ENCODE measurements at regions not wholly inside any gene's neighbourhood (a gene's known extent, or its start where the extent isn't known, plus 50 kb on each side); places are given as distances from the start of the nearest gene placed in this dataset.

GRCh38 chr3:102687851-102688555 is 253.2 kb downstream of the ZPLD1 start:
- Mint-ChIP-seq H3K36me3 (ENCODE audit: low read depth) (no peaks in the 10 kb centered on the region), H3K9me3 (no peaks in the 10 kb centered on the region), H3K4me3 (no peak overlapping the region), H3K27me3 (peaks cover 14% of the 10 kb centered on the region), H3K4me1 (ENCODE audit: low read depth) (no peaks in the 10 kb centered on the region), H3K27ac (no peak overlapping the region)
- no peak overlapping the region for H3K27ac ChIP-seq (ENCODE audit: low read depth in 1 of 2, low read length in 2 of 2)
- no peak overlapping the region for H3K4me3 ChIP-seq (ENCODE audit: low read length)
- no peaks in the 10 kb centered on the region for H3K9me3 ChIP-seq (ENCODE audit: control insufficient read depth in 1 of 2, insufficient read depth in 1 of 2, low read length in 2 of 2)
- ATAC-seq (ENCODE audit: poor library complexity) (no peak), DNase-seq (no peak)
- POLR2A ChIA-PET, result no interaction called here
- H3K27me3 ChIP-seq (ENCODE audit: control insufficient read depth in 1 of 2, insufficient read depth in 2 of 2, low read length in 2 of 2), result no peaks in the 10 kb centered on the region
- H3K4me1 ChIP-seq (ENCODE audit: insufficient read depth, low read length), result no peaks in the 10 kb centered on the region
- CTCF ChIA-PET, result no interaction called here
- intact Hi-C loops (cut with DNase I, micrococcal nuclease), result no loop called here
- no peak for TF ChIP-seq CTCF (IDR thresholded peaks at IDR 0.05)
- H3K36me3 ChIP-seq (ENCODE audit: insufficient read depth, low read length), result no peaks in the 10 kb centered on the region

GRCh38 chr3:102688556-102688930 is 253.7 kb downstream of the ZPLD1 start:
- no peak for TF ChIP-seq CTCF (IDR thresholded peaks at IDR 0.05)
- no peaks in the 10 kb centered on the region for H3K4me1 ChIP-seq (ENCODE audit: insufficient read depth, low read length)
- no peak overlapping the region for H3K27ac ChIP-seq (ENCODE audit: low read depth in 1 of 2, low read length in 2 of 2)
- H3K36me3 Mint-ChIP-seq (ENCODE audit: low read depth), result no peaks in the 10 kb centered on the region
- H3K9me3 Mint-ChIP-seq, result no peaks in the 10 kb centered on the region
- H3K4me1 Mint-ChIP-seq (ENCODE audit: low read depth), result no peaks in the 10 kb centered on the region
- no peaks in the 10 kb centered on the region for H3K9me3 ChIP-seq (ENCODE audit: control insufficient read depth in 1 of 2, insufficient read depth in 1 of 2, low read length in 2 of 2)
- ATAC-seq (ENCODE audit: poor library complexity) (no peak), DNase-seq (no peak)
- H3K4me3 ChIP-seq (ENCODE audit: low read length), result no peak overlapping the region
- H3K27me3 ChIP-seq (ENCODE audit: control insufficient read depth in 1 of 2, insufficient read depth in 2 of 2, low read length in 2 of 2), result no peaks in the 10 kb centered on the region
- no peak overlapping the region for H3K27ac Mint-ChIP-seq
- peaks cover 14% of the 10 kb centered on the region for H3K27me3 Mint-ChIP-seq
- intact Hi-C loops (cut with DNase I, micrococcal nuclease), result no loop called here
- H3K36me3 ChIP-seq (ENCODE audit: insufficient read depth, low read length), result no peaks in the 10 kb centered on the region
- H3K4me3 Mint-ChIP-seq, result no peak overlapping the region
- ChIA-PET CTCF (no interaction called here), POLR2A (no interaction called here)

GRCh38 chr3:102691507-102691906 is 256.7 kb downstream of the ZPLD1 start:
- Mint-ChIP-seq H3K4me1 (ENCODE audit: low read depth) (no peaks in the 10 kb centered on the region), H3K27ac (no peak overlapping the region), H3K36me3 (ENCODE audit: low read depth) (no peaks in the 10 kb centered on the region), H3K9me3 (no peaks in the 10 kb centered on the region), H3K27me3 (peaks cover 14% of the 10 kb centered on the region), H3K4me3 (no peak overlapping the region)
- DNase-seq, result no peak
- CTCF ChIA-PET, result no interaction called here
- POLR2A ChIA-PET, result no interaction called here
- no peak for TF ChIP-seq CTCF (IDR thresholded peaks at IDR 0.05)
- H3K9me3 ChIP-seq (ENCODE audit: control insufficient read depth in 1 of 2, insufficient read depth in 1 of 2, low read length in 2 of 2), result no peaks in the 10 kb centered on the region
- H3K27me3 ChIP-seq (ENCODE audit: control insufficient read depth in 1 of 2, insufficient read depth in 2 of 2, low read length in 2 of 2), result no peaks in the 10 kb centered on the region
- no peak for ATAC-seq (ENCODE audit: poor library complexity)
- intact Hi-C loops (cut with DNase I, micrococcal nuclease), result no loop called here
- no peaks in the 10 kb centered on the region for H3K4me1 ChIP-seq (ENCODE audit: insufficient read depth, low read length)
- no peaks in the 10 kb centered on the region for H3K36me3 ChIP-seq (ENCODE audit: insufficient read depth, low read length)
- H3K4me3 ChIP-seq (ENCODE audit: low read length), result no peak overlapping the region
- H3K27ac ChIP-seq (ENCODE audit: low read depth in 1 of 2, low read length in 2 of 2), result no peak overlapping the region
